H1 (cell line): ENCODE measurements at regions not wholly inside any gene's neighbourhood (a gene's known extent, or its start where the extent isn't known, plus 50 kb on each side); places are given as distances from the start of the nearest gene placed in this dataset.

Source experiments
- CTCF ChIA-PET: fragments of 300-600 bp; sonication (Branson Sonifier 250); formaldehyde crosslinking; loops from one replicate; lab custom pipeline; 2021; ENCODE audit not compliant: partially characterized antibody; lab: Charles Lee
- POLR2A ChIA-PET: fragments of 300-600 bp; sonication (Branson Sonifier 250); formaldehyde crosslinking; loops from one replicate; lab custom pipeline; 2021; ENCODE audit warnings: inconsistent platforms; ENCODE audit not compliant: partially characterized antibody; lab: Charles Lee
- DNase-seq, 2 experiments: peaks; one replicate each; pipeline versions ENCODE4 v3.0.0 to v3.0.0-alpha.2; 2010 to 2022; ENCODE audit warnings: low spot score in 2 of 2, low read depth in 1 of 2, mixed read lengths in 1 of 2
- FAIRE-seq: peaks from 2 replicates; lab custom pipeline; 2011; peaks lifted over from hg19 to GRCh38; lab: Jason Lieb, UNC
- H2AFZ ChIP-seq: 2 replicates; pipeline ENCODE4 v1.8.1; 2012; ENCODE audit warnings: low read length, inconsistent platforms
- H2AK5ac ChIP-seq: 2 replicates; pipeline ENCODE4 v1.6.1; 2013; ENCODE audit warnings: low read depth, low read length
- H2BK120ac ChIP-seq: replicated peaks from 2 replicates; pipeline ENCODE3; 2013; ENCODE audit warnings: low read depth, low read length, inconsistent platforms
- H2BK12ac ChIP-seq: 2 replicates; pipeline ENCODE4 v1.6.1; 2013; ENCODE audit warnings: low read depth, low read length
- H2BK15ac ChIP-seq: 2 replicates; pipeline ENCODE4 v1.6.1; 2013; ENCODE audit warnings: low read length
- H2BK20ac ChIP-seq: 2 replicates; pipeline ENCODE4 v1.6.1; 2013; ENCODE audit warnings: low read length
- H2BK5ac ChIP-seq: 2 replicates; pipeline ENCODE4 v1.6.1; 2013; ENCODE audit warnings: low read depth, low read length
- H3K14ac ChIP-seq: 2 replicates; pipeline ENCODE4 v1.6.1; 2013; ENCODE audit warnings: inconsistent platforms; ENCODE audit not compliant: insufficient read length
- H3K18ac ChIP-seq: 2 replicates; pipeline ENCODE4 v1.6.1; 2013; ENCODE audit warnings: low read length; ENCODE audit errors: extremely low read depth
- H3K23ac ChIP-seq: 2 replicates; pipeline ENCODE4 v1.6.1; 2013; ENCODE audit warnings: inconsistent platforms; ENCODE audit not compliant: insufficient read length
- H3K23me2 ChIP-seq: 2 replicates; pipeline ENCODE4 v1.6.1; 2013; ENCODE audit warnings: low read depth, low read length
- H3K27ac ChIP-seq: 2 replicates; pipeline ENCODE4 v1.6.1; 2011; ENCODE audit warnings: low read depth, low read length, inconsistent platforms
- H3K27me3 ChIP-seq, 4 experiments: replicated peaks in 1 of 4; 1 replicate in 1 of 4; 2 replicates in 3 of 4; pipeline versions ENCODE4 v1.6.1 to v1.8.1; 2011 to 2013; ENCODE audit warnings: low read length in 3 of 4, mild to moderate bottlenecking in 3 of 4, inconsistent platforms in 2 of 4, mixed read lengths in 2 of 4, moderate library complexity in 1 of 4; ENCODE audit not compliant: control insufficient read depth in 3 of 4, insufficient read depth in 3 of 4; ENCODE audit errors: extremely low read depth in 1 of 4
- H3K36me3 ChIP-seq, 4 experiments: 2 replicates each; pipeline versions ENCODE4 v1.6.1 to v1.8.1; 2011 to 2013; ENCODE audit warnings: mild to moderate bottlenecking in 4 of 4, low read length in 3 of 4, moderate library complexity in 2 of 4, control low read depth in 1 of 4, inconsistent platforms in 1 of 4; ENCODE audit not compliant: insufficient read depth in 4 of 4, control insufficient read depth in 2 of 4
- H3K4ac ChIP-seq: replicated peaks from 2 replicates; pipeline ENCODE3; 2013; ENCODE audit warnings: low read length, low read depth, mixed read lengths, inconsistent platforms; ENCODE audit not compliant: insufficient read length
- H3K4me1 ChIP-seq, 4 experiments: replicated peaks in 1 of 4; 1 replicate in 1 of 4; 2 replicates in 3 of 4; pipeline versions ENCODE4 v1.6.1 to v1.8.1; 2011 to 2013; ENCODE audit warnings: low read length in 3 of 4, inconsistent platforms in 2 of 4, mixed read lengths in 1 of 4; ENCODE audit not compliant: insufficient read depth in 4 of 4, control insufficient read depth in 3 of 4
- H3K4me2 ChIP-seq, 2 experiments: 2 replicates each; pipeline versions ENCODE4 v1.6.1 to v1.8.1; 2011 to 2013; ENCODE audit warnings: low read depth in 2 of 2, low read length in 2 of 2, control low read depth in 1 of 2, inconsistent platforms in 1 of 2, mild to moderate bottlenecking in 1 of 2; ENCODE audit not compliant: insufficient read depth in 1 of 2
- H3K4me3 ChIP-seq, 4 experiments: fragments of 200-600, 300-600 bp in 1 of 4; sonication (generic), shearing (Covaris generic), sonication (Bioruptor Twin) in 1 of 4; 2 replicates each; pipeline versions ENCODE4 v1.5.1 to v1.8.1; 2011 to 2016; ENCODE audit warnings: low read length in 4 of 4, low read depth in 3 of 4, control low read depth in 2 of 4, inconsistent platforms in 2 of 4, mild to moderate bottlenecking in 2 of 4, mixed read lengths in 1 of 4, moderate library complexity in 1 of 4; ENCODE audit not compliant: insufficient read depth in 2 of 4; ENCODE audit errors: extremely low read depth in 1 of 4
- H3K56ac ChIP-seq: replicated peaks from 2 replicates; pipeline ENCODE3; 2013; ENCODE audit warnings: low read depth, mild to moderate bottlenecking, mixed read lengths, low read length, inconsistent platforms; ENCODE audit not compliant: insufficient read length
- H3K79me1 ChIP-seq: 2 replicates; pipeline ENCODE4 v1.6.1; 2013; ENCODE audit warnings: low read depth, low read length, control low read depth
- H3K79me2 ChIP-seq, 2 experiments: 2 replicates each; pipeline versions ENCODE4 v1.6.1 to v1.8.1; 2012 to 2013; ENCODE audit warnings: low read length in 2 of 2, mild to moderate bottlenecking in 2 of 2, inconsistent platforms in 1 of 2; ENCODE audit not compliant: insufficient read depth in 2 of 2, control insufficient read depth in 1 of 2
- H3K9ac ChIP-seq, 4 experiments: replicated peaks in 1 of 4; 1 replicate in 1 of 4; 2 replicates in 3 of 4; pipeline versions ENCODE4 v1.6.1 to v1.8.1; 2011 to 2013; ENCODE audit warnings: low read depth in 3 of 4, low read length in 3 of 4, control low read depth in 2 of 4, mild to moderate bottlenecking in 2 of 4, moderate library complexity in 2 of 4, inconsistent platforms in 1 of 4; ENCODE audit errors: extremely low read depth in 1 of 4
- H3K9me3 ChIP-seq, 2 experiments: 2 replicates each; pipeline versions ENCODE4 v1.6.1 to v1.8.1; 2012 to 2013; ENCODE audit warnings: mild to moderate bottlenecking in 2 of 2, moderate library complexity in 2 of 2, control low read depth in 1 of 2, inconsistent platforms in 1 of 2, low read depth in 1 of 2, low read length in 1 of 2, mixed read lengths in 1 of 2; ENCODE audit not compliant: insufficient read depth in 2 of 2
- H4K20me1 ChIP-seq, 2 experiments: replicated peaks in 1 of 2; 2 replicates each; pipeline versions ENCODE3 to v1.8.1; 2011 to 2013; ENCODE audit warnings: inconsistent platforms in 2 of 2, low read length in 2 of 2, mild to moderate bottlenecking in 1 of 2; ENCODE audit not compliant: insufficient read depth in 2 of 2, control insufficient read depth in 1 of 2
- H4K5ac ChIP-seq: 2 replicates; pipeline ENCODE4 v1.6.1; 2013; ENCODE audit warnings: low read length, low read depth, mixed read lengths, inconsistent platforms; ENCODE audit not compliant: insufficient read length
- H4K8ac ChIP-seq: 2 replicates; pipeline ENCODE4 v1.8.0; 2013; ENCODE audit warnings: mild to moderate bottlenecking, moderate library complexity, low read length, inconsistent platforms; ENCODE audit not compliant: insufficient read depth; ENCODE audit errors: extremely low read depth
- H4K91ac ChIP-seq: replicated peaks from 2 replicates; pipeline ENCODE3; 2013; ENCODE audit warnings: low read length, mixed read lengths, inconsistent platforms; ENCODE audit not compliant: insufficient read length
- BRCA1 ChIP-seq: IDR thresholded peaks from 2 replicates; pipeline ENCODE4 v1.6.1; 2012; ENCODE audit warnings: low read depth, low read length, improper control_type of control experiment
- CBX8 ChIP-seq: fragments of 300-800, 300-1000 bp; sonication (generic); IDR thresholded peaks from 2 replicates; pipeline ENCODE4 v1.7.1; 2016; ENCODE audit warnings: low read depth, low read length, borderline replicate concordance
- CEBPB ChIP-seq: IDR thresholded peaks from 2 replicates; pipeline ENCODE4 v1.6.1; 2012; ENCODE audit warnings: low read depth, low read length
- GABPA ChIP-seq: IDR thresholded peaks from 2 replicates; pipeline ENCODE4 v1.6.1; 2011; ENCODE audit warnings: mild to moderate bottlenecking, low read length, moderate library complexity, borderline replicate concordance; ENCODE audit not compliant: insufficient read depth
- HDAC6 ChIP-seq: IDR thresholded peaks from one replicate; pipeline ENCODE4 v1.7.1; 2012; ENCODE audit warnings: low read depth, mild to moderate bottlenecking, inconsistent platforms, low read length, moderate library complexity
- JUND ChIP-seq: IDR thresholded peaks from 2 replicates; pipeline ENCODE4 v1.6.1; 2011; ENCODE audit warnings: mild to moderate bottlenecking, improper control_type of control experiment, low read length
- KDM1A ChIP-seq: fragments of 200-600, 300-600 bp; sonication (generic); IDR thresholded peaks from 2 replicates; pipeline ENCODE4 v1.7.1; 2016; ENCODE audit warnings: mild to moderate bottlenecking, low read length, borderline replicate concordance
- POLR2AphosphoS5 ChIP-seq: IDR thresholded peaks from 2 replicates; pipeline ENCODE4 v1.6.1; 2011; ENCODE audit warnings: low read depth, low read length
- RBBP5 ChIP-seq: IDR thresholded peaks from 2 replicates; pipeline ENCODE4 v1.7.1; 2012; ENCODE audit warnings: low read depth, mild to moderate bottlenecking, inconsistent platforms, low read length, moderate library complexity, borderline replicate concordance
- RFX5 ChIP-seq: IDR thresholded peaks from 2 replicates; pipeline ENCODE4 v1.6.1; 2011; ENCODE audit warnings: low read depth, low read length, improper control_type of control experiment, borderline replicate concordance
- RXRA ChIP-seq: IDR thresholded peaks from 2 replicates; pipeline ENCODE4 v1.6.1; 2011; ENCODE audit warnings: low read depth, mild to moderate bottlenecking, low read length, moderate library complexity; ENCODE audit not compliant: insufficient read depth
- SP4 ChIP-seq: IDR thresholded peaks from 2 replicates; pipeline ENCODE4 v1.6.1; 2012; ENCODE audit warnings: low read length, inconsistent platforms
- TBP ChIP-seq: IDR thresholded peaks from 2 replicates; pipeline ENCODE4 v1.6.1; 2011; ENCODE audit warnings: low read depth, low read length, improper control_type of control experiment
- TCF12 ChIP-seq: IDR thresholded peaks from 2 replicates; pipeline ENCODE4 v1.6.1; 2011; ENCODE audit warnings: low read depth, mild to moderate bottlenecking, low read length
- YY1 ChIP-seq: IDR thresholded peaks from 2 replicates; pipeline ENCODE4 v1.6.1; 2011; ENCODE audit warnings: low read depth, mild to moderate bottlenecking, low read length
- WGBS, 2 experiments: shearing (Covaris generic) in 1 of 2; methylation state at CpG; one replicate each; pipeline versions ENCODE4 v1.1.6 to v1.1.7; 2013 to 2015; ENCODE audit warnings: low lambda C conversion rate in 2 of 2, mixed read lengths in 2 of 2, inconsistent platforms in 1 of 2, low coverage in 1 of 2, missing lambda C conversion rate in 1 of 2; ENCODE audit not compliant: insufficient replicate concordance in 2 of 2, insufficient coverage in 1 of 2, insufficient read length in 1 of 2; ENCODE audit errors: extremely low coverage in 1 of 2, missing lambda C conversion rate in 1 of 2; 5-methylcytosine and 5-hydroxymethylcytosine counted together

- no peak overlapping the region for H4K5ac ChIP-seq
- H3K9ac ChIP-seq = no peak overlapping the region
- ChIA-PET CTCF (interaction anchor here (1.0 to 1.9 kb wide), 3 partner anchors 14 to 321 kb away, joined by 3 to 6 read pairs (median 5); no protein-coding TSS in a partner anchor), POLR2A (no interaction called here)
- no peak overlapping the region; the same call in 1 of the 2 replicates for H4K8ac ChIP-seq
- H2BK120ac ChIP-seq = no peak overlapping the region
- no peak overlapping the region for H3K23ac ChIP-seq
- H3K18ac ChIP-seq = no peak overlapping the region
- H3K27ac ChIP-seq = no peak overlapping the region
- H3K4me1 ChIP-seq = no peaks in the 10 kb centered on the region
- no peak for DNase-seq
- no peak overlapping the region for H2AK5ac ChIP-seq
- FAIRE-seq = no peak
- H4K20me1 ChIP-seq = no peaks in the 10 kb centered on the region
- no peak overlapping the region for H3K4ac ChIP-seq
- H3K56ac ChIP-seq = no peak overlapping the region
- peaks cover 3 to 6% of the 10 kb centered on the region in 2 experiments; a peak in 3 of 4 replicates for H3K9me3 ChIP-seq
- no peak overlapping the region for H3K14ac ChIP-seq
- no peaks in the 10 kb centered on the region for H3K27me3 ChIP-seq
- H2BK12ac ChIP-seq = no peak overlapping the region
- H4K91ac ChIP-seq = no peak overlapping the region
- no peaks in the 10 kb centered on the region for H3K23me2 ChIP-seq
- no peak overlapping the region for H2BK5ac ChIP-seq
- H3K79me1 ChIP-seq = no peaks in the 10 kb centered on the region
- no peak overlapping the region for H2AFZ ChIP-seq
- WGBS, 2 experiments = 90% methylated on average over 9 of the region's 14 CpGs; no CpG with 5 or more reads in 1 of the 2 experiments
- no peaks in the 10 kb centered on the region for H3K79me2 ChIP-seq
- no peak overlapping the region for H3K4me2 ChIP-seq
- no peak overlapping the region for H3K4me3 ChIP-seq
- H3K36me3 ChIP-seq = no peaks in the 10 kb centered on the region
- H2BK20ac ChIP-seq = no peak overlapping the region
- H2BK15ac ChIP-seq = no peak overlapping the region
- no peak for TF ChIP-seq GABPA
- no peak for TF ChIP-seq CBX8
- no peak for TF ChIP-seq SP4
- no peak for TF ChIP-seq JUND
- no peak for TF ChIP-seq TCF12
- no peak for TF ChIP-seq RFX5
- TF ChIP-seq BRCA1 = no peak
- no peak for TF ChIP-seq RBBP5
- TF ChIP-seq TBP = no peak
- no peak for TF ChIP-seq RXRA
- no peak for TF ChIP-seq CEBPB
- no peak for TF ChIP-seq KDM1A
- no peak for TF ChIP-seq POLR2AphosphoS5
- TF ChIP-seq HDAC6 = no peak
- no peak for TF ChIP-seq YY1
These were observed 930.8 kb downstream of the IPMK start for GRCh38 chr10:57336865-57337264.
